ENCODE measurements at regions not wholly inside any gene's neighbourhood (a gene's known extent, or its start where the extent isn't known, plus 50 kb on each side); places are given as distances from the start of the nearest gene placed in this dataset.

- no peak overlapping the region for H3K27ac Mint-ChIP-seq
- intact Hi-C loops (cut with micrococcal nuclease) = no loop called here
- H3K9me3 Mint-ChIP-seq = no peaks in the 10 kb centered on the region
- H3K4me1 Mint-ChIP-seq (ENCODE audit: low read depth) = no peaks in the 10 kb centered on the region
- no peak overlapping the region for H3K4me3 Mint-ChIP-seq
- no peaks in the 10 kb centered on the region for H3K27me3 Mint-ChIP-seq
- H3K36me3 Mint-ChIP-seq (ENCODE audit: low read depth) = no peaks in the 10 kb centered on the region
Observed at GRCh38 chr11:131198161-131199014, 172.0 kb upstream of the NTM start.

DNA sequence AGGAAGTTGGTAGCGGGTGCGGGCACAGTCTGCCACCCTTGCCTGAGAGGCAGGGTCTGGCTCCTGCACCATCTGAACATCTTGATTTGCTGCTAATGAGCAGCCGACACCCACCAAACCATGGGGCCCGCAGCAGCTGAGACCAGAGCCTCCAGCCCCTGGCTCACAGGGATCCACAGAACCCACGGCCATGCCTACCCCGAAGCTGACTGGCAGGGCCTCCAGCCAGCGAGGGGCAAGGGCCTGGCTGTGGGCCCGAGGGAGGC, 171.5 kb upstream of the NTM start:
- Mint-ChIP-seq H3K27me3 (no peaks in the 10 kb centered on the region), H3K4me1 (ENCODE audit: low read depth) (no peaks in the 10 kb centered on the region), H3K36me3 (ENCODE audit: low read depth) (no peaks in the 10 kb centered on the region)

DNA sequence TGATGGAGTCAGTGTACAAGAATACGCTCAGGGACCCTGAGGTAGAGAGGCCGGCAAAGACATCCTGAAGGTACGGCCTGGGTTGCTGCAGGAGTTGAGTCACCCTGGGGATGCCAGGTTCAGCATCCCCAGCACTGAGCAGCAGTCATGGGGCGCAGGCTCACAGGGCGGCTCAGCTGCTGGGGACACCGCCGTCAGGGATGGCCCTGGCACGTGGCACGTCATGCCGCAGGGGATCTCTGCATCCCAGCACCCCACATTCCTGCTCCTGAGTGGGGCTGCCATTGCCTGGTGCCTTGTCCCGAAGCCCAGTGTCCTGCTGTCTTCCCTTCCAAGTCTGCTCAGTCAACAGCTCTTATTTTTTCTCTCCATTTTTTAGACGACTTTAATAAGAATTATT, 168.7 kb upstream of the NTM start:
- H3K27ac Mint-ChIP-seq = no peak overlapping the region
- H3K9me3 Mint-ChIP-seq = no peaks in the 10 kb centered on the region
- H3K27me3 Mint-ChIP-seq = no peaks in the 10 kb centered on the region
- H3K4me3 Mint-ChIP-seq = no peak overlapping the region
- intact Hi-C loops (cut with micrococcal nuclease) = no loop called here
- no peaks in the 10 kb centered on the region for H3K4me1 Mint-ChIP-seq (ENCODE audit: low read depth)
- no peaks in the 10 kb centered on the region for H3K36me3 Mint-ChIP-seq (ENCODE audit: low read depth)

More for the DNA sequence above, 171.5 kb upstream of the NTM start:
- Mint-ChIP-seq H3K4me3 (no peak overlapping the region), H3K9me3 (no peaks in the 10 kb centered on the region), H3K27ac (no peak overlapping the region)
- intact Hi-C loops (cut with micrococcal nuclease) = no loop called here

GRCh38 chr11:131203040-131203439, 167.4 kb upstream of the NTM start:
- Mint-ChIP-seq H3K27ac (no peak overlapping the region), H3K9me3 (no peaks in the 10 kb centered on the region), H3K27me3 (no peaks in the 10 kb centered on the region)

GRCh38 chr11:131204282-131204681, 166.1 kb upstream of the NTM start:
- Mint-ChIP-seq H3K36me3 (ENCODE audit: low read depth) (no peaks in the 10 kb centered on the region), H3K4me3 (no peak overlapping the region), H3K27me3 (no peaks in the 10 kb centered on the region), H3K9me3 (no peaks in the 10 kb centered on the region), H3K4me1 (ENCODE audit: low read depth) (no peaks in the 10 kb centered on the region), H3K27ac (no peak overlapping the region)
- intact Hi-C loops (cut with micrococcal nuclease) = no loop called here

More at GRCh38 chr11:131203040-131203439, 167.4 kb upstream of the NTM start:
- no peaks in the 10 kb centered on the region for H3K36me3 Mint-ChIP-seq (ENCODE audit: low read depth)
- intact Hi-C loops (cut with micrococcal nuclease) = no loop called here
- H3K4me3 Mint-ChIP-seq = no peak overlapping the region
- H3K4me1 Mint-ChIP-seq (ENCODE audit: low read depth) = no peaks in the 10 kb centered on the region

- no peak overlapping the region for H3K27ac Mint-ChIP-seq
- H3K4me3 Mint-ChIP-seq = no peak overlapping the region
- intact Hi-C loops (cut with micrococcal nuclease) = no loop called here
- H3K4me1 Mint-ChIP-seq (ENCODE audit: low read depth) = no peaks in the 10 kb centered on the region
- no peaks in the 10 kb centered on the region for H3K9me3 Mint-ChIP-seq
- H3K27me3 Mint-ChIP-seq = no peaks in the 10 kb centered on the region
- H3K36me3 Mint-ChIP-seq (ENCODE audit: low read depth) = no peaks in the 10 kb centered on the region
Observed at GRCh38 chr11:131204765-131205380, 165.5 kb upstream of the NTM start.

DNA sequence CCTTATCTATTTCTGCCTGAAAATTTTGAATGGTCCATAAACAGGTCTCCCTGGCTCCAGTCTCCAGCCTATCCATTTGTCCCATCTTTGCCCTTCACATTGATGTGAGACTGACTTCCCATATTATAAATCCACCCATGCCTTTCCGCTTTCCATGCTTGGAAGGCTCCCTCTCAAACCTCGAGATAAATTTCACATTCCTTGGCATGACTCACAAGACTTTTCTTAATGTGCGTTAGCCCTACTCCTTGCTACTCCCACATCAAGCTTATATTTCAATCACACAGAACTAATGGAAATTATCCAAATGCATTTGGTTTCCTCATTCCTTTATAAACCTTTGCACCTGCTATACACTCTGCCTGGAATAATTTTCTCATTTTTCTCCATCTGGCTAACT, 163.7 kb upstream of the NTM start:
- no peaks in the 10 kb centered on the region for H3K36me3 Mint-ChIP-seq (ENCODE audit: low read depth)
- no peaks in the 10 kb centered on the region for H3K27me3 Mint-ChIP-seq
- no peak overlapping the region for H3K27ac Mint-ChIP-seq
- H3K4me1 Mint-ChIP-seq (ENCODE audit: low read depth) = no peaks in the 10 kb centered on the region
- no peak overlapping the region for H3K4me3 Mint-ChIP-seq
- intact Hi-C loops (cut with micrococcal nuclease) = no loop called here
- H3K9me3 Mint-ChIP-seq = no peaks in the 10 kb centered on the region

- intact Hi-C loops (cut with micrococcal nuclease) = no loop called here
- Mint-ChIP-seq H3K4me3 (no peak overlapping the region), H3K27ac (no peak overlapping the region), H3K27me3 (no peaks in the 10 kb centered on the region), H3K9me3 (no peaks in the 10 kb centered on the region), H3K4me1 (ENCODE audit: low read depth) (no peaks in the 10 kb centered on the region), H3K36me3 (ENCODE audit: low read depth) (no peaks in the 10 kb centered on the region)
Observed at GRCh38 chr11:131207901-131208300, 162.5 kb upstream of the NTM start.

DNA sequence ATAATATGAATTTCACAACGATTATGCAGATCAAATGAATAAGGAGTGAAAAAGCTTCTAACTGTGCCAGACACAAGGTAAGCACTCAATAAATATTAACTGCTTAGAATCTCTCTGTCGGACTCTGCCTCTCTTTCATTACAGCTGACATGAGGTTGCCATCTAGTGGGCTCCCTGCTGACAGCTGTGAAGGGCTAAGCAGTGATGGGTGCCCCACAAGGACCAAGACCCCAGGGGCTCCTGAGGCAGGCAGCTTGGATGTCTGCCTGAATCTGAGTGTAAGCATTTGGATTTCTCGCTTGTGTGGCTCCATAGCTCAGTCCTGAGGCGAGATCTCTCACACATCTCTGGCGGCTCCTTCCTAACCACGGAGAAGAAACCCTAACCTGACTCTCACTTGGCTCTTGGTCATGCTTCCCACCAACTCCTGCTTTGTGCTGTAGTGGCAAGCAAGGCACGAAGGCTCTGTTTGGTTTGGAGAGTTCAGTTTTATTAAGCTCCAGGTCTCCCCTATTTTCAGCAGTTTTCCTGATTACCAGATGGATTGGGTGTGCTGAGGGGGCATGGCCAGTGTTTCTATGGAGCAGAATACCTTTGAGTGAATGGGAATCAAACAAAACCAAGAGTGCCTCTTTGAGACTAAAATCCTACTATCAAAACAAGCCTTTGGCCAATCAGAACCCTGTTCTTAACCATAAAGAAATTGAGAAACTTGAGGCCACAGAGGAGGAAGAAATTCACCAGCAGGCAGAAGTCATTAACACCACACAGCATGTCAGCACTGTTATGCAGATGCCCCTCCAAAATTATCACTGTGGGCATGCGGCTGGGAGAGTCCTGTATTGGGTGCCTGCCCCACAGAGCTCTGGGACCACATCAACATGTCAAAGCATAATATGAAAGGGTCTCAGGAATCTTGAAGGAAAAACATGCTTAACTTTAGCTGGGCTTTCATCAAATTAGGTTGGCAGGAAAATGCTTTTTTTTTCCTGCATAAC, 152.8 kb upstream of the NTM start:
- Mint-ChIP-seq H3K9me3 (no peaks in the 10 kb centered on the region), H3K27ac (no peak overlapping the region), H3K4me3 (no peak overlapping the region), H3K4me1 (ENCODE audit: low read depth) (no peaks in the 10 kb centered on the region), H3K27me3 (no peaks in the 10 kb centered on the region), H3K36me3 (ENCODE audit: low read depth) (no peaks in the 10 kb centered on the region)
- intact Hi-C loops (cut with micrococcal nuclease) = no loop called here

DNA sequence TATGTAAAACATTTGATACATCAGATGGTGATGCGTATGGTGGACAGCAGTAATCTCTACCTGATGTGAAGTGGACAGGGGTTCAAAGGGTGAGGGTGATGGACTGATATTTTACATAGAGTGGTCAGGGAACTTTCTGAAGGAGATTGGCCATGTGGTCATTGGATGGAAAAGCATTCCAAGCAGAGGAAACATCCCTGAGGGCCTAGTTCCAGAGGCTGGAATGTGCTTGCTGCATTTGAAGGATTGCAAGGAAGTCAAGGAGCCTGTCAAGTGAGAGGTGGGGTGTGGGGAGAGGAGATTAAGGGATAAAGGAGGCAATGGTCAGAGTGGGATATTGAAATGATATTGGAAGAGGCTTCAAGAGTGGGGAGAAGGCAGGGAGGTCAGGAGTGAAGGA, 151.9 kb upstream of the NTM start:
- no peaks in the 10 kb centered on the region for H3K9me3 Mint-ChIP-seq
- H3K4me1 Mint-ChIP-seq (ENCODE audit: low read depth) = no peaks in the 10 kb centered on the region
- no peak overlapping the region for H3K4me3 Mint-ChIP-seq
- intact Hi-C loops (cut with micrococcal nuclease) = no loop called here
- H3K27me3 Mint-ChIP-seq = no peaks in the 10 kb centered on the region
- no peak overlapping the region for H3K27ac Mint-ChIP-seq
- no peaks in the 10 kb centered on the region for H3K36me3 Mint-ChIP-seq (ENCODE audit: low read depth)

DNA sequence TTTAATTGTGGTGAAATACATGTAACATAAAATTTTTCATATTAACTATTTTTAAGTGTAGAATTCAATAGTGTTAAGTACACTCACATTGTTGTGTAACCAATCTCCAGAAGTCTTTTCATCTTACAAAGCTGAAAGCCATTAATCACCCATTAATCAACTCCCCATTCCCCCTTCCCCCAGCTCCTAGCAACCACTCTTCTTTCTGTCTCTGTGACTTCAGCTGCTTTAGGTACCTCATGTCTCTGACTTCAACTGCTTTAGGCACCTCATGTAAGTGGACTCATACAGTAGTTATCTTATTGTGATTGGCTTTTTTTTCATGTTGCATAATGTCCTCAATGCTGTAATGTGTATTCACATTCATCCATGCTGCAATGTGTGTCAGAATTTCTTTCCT, 150.8 kb upstream of the NTM start:
- no peaks in the 10 kb centered on the region for H3K27me3 Mint-ChIP-seq
- H3K9me3 Mint-ChIP-seq = no peaks in the 10 kb centered on the region
- no peaks in the 10 kb centered on the region for H3K4me1 Mint-ChIP-seq (ENCODE audit: low read depth)
- H3K27ac Mint-ChIP-seq = no peak overlapping the region
- H3K36me3 Mint-ChIP-seq (ENCODE audit: low read depth) = no peaks in the 10 kb centered on the region
- H3K4me3 Mint-ChIP-seq = no peak overlapping the region
- intact Hi-C loops (cut with micrococcal nuclease) = no loop called here

DNA sequence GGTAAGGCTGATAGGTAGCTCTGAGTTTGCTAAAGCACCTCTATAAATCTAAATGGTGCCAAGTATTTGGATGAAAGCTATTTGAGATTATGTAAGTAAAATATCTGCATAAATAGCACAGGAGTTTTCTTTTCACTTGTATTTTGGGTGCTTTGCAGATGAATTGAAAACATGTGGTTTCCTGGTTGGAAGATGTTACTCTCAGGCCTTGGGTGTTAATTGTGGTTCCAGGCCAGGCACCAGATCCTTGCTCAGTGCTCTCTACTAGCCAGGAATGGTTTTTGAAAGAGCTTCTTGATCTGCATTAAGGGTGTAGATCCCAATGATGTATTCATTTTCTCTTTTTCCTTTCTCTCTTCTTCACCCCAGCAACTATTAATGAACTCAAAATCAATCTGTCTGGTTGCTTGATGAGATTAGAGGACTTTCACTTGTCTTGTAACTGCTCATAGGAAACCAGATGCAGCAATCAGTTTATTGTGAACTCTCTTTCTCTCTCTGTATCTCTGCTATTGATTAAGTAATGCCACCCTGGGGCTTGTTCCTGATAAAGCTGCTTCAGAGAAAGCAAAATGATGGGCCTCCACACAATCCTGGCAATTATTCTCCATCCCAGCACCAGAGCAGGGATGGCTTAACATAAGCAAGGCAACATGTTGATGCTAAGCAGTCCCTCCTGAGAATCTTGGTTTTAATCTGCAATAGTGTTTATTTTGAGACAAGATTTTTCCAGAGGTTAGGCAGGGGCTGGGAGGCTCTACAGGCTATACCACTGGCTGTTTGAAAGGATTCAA, 147.0 kb upstream of the NTM start:
- Mint-ChIP-seq H3K36me3 (ENCODE audit: low read depth) (no peaks in the 10 kb centered on the region), H3K27me3 (no peaks in the 10 kb centered on the region), H3K9me3 (no peaks in the 10 kb centered on the region), H3K27ac (no peak overlapping the region), H3K4me3 (no peak overlapping the region), H3K4me1 (ENCODE audit: low read depth) (no peaks in the 10 kb centered on the region)
- intact Hi-C loops (cut with micrococcal nuclease) = no loop called here

DNA sequence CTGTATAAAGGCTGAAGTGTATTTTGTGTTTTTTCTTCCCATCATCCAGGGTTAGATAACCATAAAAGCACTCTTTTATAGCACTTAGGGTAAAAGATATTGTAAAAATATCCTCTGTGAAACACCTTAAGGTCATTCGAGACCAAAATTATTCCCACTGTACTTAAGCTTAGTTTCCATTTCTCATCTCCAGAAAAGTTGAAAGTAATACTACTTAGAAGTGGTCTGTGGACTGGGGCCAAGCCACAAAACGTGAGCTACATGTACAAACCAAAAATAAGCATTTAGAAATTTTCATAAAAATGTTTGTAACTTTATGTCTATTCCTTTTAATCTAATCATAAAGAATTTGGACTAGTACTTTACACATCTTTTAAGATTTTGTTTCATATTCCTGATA, 142.0 kb upstream of the NTM start:
- H3K27me3 Mint-ChIP-seq = no peaks in the 10 kb centered on the region
- H3K4me1 Mint-ChIP-seq (ENCODE audit: low read depth) = no peaks in the 10 kb centered on the region
- H3K27ac Mint-ChIP-seq = no peak overlapping the region
- no peaks in the 10 kb centered on the region for H3K9me3 Mint-ChIP-seq
- intact Hi-C loops (cut with micrococcal nuclease) = no loop called here
- no peaks in the 10 kb centered on the region for H3K36me3 Mint-ChIP-seq (ENCODE audit: low read depth)
- no peak overlapping the region for H3K4me3 Mint-ChIP-seq

All from dendritic cell treated with granulocyte-macrophage colony-stimulating factor and Interleukin-4, amounts not matched to agents 40 ng/mL and 50 ng/mL, for 4 days (primary cell).